COLO668 (cell line): ENCODE measurements at regions not wholly inside any gene's neighbourhood (a gene's known extent, or its start where the extent isn't known, plus 50 kb on each side); places are given as distances from the start of the nearest gene placed in this dataset.

Source experiments
- DNase-seq: peaks from one replicate; lab custom pipeline; 2025; ENCODE audit not compliant: unreplicated experiment; lab: John Stamatoyannopoulos, UW

DNA sequence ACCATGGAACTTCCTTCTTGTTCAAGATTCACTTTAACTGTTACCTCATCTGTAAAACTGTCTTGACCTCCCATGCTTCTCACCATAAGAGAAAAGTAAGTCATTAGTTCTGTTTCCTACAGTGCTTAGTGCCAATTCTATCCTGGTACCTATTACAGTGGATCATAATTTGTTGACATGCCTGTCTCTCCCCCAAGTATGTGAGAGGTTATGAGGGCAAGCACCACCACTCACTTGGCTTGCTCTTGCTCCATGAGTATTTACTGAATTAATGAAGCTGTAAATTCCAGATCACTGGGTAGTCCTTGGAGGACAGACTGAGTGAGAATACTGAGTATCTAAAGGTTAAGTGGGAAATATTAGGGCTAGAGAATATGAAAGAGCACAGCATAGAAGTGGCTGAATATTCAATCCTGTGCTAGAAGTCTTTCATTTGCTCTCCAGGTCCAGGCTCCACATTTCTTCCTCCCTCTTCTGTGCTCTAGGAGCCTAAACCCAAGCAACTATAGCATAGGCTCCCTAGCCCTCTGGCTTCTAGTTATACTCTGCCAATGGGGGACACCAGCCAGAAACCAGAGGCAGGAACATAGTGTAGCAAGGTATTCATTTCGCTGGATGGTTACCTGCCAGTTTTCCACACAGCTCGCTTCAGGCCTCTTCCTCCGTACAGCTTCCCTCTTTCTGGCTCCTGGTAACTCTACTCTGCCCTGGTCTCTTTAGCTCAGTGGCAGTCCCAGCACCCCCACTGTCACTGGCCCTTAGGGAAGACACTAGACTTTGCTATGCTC lies 118.2 kb upstream of the SLC5A12 start:
- DNase-seq = no peak

DNA sequence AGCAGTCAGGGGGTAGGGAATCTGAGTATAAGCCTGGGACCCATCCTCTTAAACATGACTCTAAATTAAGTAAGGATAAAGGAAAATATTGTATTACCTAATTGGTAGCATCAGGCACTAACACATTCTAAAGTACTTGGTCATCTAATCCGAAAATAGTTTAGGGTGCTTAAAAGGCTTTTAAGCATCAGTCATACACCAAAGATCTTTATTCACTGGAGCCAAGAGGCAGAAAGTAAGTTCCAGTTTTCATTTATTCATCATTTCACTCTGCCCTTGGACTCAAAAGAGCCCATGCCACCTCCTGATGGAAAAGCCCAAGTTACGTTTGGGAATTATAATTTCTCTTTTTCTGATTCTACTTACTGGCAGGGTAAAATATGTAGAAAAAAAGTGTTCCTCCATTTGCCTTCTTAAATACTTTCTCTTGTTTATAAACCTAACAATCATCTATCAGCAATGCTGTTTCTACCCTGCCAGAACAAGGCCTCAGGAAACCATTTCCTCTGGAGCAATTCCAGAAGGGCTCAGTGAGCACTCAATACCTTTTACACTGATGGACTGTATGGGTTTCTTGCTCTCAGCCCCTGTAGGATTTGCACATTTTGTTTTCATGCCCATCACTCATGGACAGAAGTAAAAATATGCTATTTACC lies 120.1 kb upstream of the SLC5A12 start:
- no peak for DNase-seq

DNA sequence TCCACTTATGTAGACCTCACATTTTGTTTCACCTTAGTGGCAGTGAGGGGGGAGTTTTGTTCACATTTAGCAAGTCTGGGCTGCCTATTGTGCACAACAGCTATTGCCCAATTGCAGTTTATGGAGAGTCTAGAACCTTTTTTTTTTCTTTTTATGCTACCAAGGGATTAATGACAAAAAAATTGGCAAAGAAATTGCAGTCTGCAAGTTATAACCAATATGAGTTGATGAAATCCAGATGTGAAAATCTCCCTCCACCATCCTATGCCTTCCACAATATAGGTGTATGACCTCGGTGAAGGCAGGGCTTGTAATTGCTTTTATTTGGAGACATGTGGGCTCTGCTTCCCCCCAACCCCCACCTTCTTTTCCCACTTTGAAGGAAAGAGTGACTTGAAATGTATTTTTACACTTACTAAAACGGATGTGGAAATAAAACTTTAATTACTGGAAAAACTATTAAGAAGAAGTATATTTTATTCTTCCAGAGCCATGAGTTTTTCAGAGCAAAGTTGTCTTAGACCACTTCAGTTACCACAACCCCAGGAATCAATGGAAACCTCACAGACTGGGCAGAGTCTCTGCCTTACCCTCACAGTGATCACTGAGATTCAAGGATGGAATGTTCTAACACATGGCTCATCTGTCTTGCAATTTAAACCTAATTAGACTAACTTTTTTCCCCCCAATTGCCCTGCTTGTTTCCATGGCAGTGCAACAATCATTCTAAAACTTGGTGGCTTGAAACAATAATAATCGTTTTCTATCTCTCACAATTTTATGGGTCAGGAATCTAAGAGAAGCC lies 120.8 kb upstream of the SLC5A12 start:
- no peak for DNase-seq

DNA sequence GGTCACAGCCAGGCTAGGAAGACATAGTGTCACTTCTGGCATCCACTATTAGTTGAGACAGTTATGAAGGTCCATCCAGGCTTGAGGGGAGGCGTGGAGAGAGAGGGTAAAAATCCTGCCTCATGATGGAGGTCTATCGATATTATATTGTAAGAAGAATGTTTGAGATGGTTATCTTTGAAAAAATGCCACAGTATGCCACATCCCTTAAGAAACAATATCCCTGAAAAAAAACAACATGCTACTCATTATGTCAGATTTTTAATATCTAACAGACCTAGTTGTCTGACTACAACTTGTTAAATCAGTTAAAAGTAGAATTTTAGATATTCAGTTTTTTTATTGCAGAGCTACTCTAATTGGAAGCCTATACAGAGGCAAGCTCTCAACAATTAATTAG lies 121.7 kb upstream of the SLC5A12 start:
- DNase-seq = no peak

DNA sequence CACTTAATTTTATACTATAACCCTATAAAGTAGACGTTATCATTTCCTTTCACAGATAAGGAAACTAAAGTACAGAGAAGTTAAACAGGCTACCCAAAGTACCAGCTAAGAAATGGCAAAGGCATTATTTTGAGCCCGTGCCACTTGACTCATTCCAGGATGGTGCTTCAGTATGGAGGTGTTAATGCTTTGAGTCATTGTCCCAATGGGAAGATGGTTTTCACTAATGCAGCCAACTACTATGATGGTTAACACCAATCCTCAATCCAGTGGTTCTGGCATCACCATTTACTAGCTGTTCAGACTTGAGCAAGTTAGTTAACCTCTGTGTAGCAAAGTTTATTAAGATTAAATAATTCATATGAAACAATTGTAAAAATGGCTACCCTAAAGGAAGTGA lies 123.1 kb upstream of the SLC5A12 start:
- no peak for DNase-seq

DNA sequence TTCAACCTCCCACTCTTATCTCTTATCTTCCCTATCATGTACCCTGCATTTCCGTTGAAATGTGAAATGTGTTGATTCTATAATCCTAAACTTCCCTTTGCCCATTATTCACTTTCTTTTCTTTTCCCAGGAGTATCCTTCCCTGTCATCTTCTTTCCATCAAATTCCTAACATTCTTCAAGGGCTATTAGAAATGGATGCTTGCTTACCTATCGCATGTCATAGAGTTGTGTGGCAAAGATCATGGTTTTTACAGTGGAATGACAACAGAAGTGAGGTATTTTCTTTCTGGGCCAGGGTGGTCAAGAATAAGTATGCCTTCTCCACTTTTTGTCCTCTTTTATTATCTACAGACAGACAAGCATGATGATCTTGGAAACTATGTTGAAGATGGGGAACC lies 124.4 kb upstream of the SLC5A12 start:
- DNase-seq = no peak

DNA sequence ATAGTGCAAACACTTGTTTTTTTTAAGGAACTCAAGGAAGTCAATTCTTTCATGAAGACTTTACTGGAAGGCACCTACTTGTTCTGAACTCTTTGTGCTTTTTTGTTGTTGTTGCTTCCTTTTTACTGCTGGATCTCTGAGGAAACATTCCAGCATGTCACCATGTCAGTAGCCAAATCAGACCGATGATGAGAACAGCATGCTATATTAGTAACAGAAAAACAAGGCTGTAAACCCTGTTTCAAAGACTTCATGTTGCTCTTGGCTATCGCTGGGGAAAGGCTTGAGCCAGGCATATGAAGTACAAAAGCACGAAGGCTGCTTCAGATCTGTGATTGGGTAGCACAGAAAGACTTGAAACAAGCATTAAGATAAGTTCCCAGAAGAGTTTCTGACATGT lies 125.6 kb upstream of the SLC5A12 start:
- DNase-seq = no peak

DNA sequence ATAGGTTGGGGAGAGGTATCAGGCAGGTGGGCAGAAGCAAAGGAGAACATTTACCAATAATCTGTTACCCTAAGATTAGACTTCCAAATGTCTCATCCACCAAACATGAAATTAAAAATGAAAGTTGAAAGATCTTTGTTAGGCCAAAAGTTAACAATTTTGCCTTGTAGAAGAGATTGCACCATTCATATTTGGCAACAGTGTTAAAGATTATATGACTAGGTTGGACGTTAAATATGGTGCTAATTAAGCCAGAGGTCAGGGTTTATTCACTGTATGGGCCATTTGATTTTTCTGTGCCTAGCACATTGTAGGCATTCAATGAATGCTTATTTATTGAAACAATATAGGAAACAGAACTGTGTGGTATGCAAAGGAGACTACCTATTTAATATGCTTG lies 126.1 kb upstream of the SLC5A12 start:
- DNase-seq = no peak

DNA sequence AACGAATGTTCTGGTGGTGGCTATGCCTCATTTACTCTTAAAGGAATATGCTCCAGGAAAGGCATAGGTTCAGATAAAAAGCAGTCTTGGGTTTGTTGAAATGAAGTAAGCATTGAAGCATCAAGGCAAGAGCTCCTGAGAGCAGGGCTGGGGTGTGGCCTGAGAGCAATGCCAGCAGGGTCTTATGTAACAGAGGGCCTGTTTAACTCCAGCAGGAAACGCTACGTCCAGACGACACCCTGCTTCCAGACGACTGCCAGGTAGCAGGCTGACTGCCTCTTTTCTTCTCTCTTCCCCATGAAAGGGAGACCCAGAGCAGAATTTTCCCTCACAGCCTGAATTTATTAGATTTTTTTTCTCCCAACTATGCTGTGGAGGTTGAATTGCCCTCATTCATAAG lies 127.2 kb upstream of the SLC5A12 start:
- no peak for DNase-seq

DNA sequence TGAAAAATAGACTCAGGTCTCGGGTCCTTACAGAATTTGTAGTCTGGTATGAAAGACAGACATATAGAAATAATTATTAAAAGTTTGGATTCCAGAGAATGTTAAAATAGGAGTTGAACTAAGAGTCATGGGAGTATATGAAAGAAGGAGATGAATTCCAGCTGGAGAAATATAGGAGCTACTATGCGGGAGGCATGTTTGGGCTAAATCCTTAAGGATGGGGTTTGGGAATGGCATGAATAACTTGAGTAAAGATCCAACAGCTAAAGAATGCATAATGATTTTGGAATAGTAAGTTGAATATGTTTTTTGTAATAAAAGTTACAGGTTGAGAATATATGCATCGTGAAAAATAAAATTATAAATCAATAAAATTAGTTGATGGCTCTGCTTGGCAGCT lies 129.4 kb upstream of the SLC5A12 start:
- no peak for DNase-seq

DNA sequence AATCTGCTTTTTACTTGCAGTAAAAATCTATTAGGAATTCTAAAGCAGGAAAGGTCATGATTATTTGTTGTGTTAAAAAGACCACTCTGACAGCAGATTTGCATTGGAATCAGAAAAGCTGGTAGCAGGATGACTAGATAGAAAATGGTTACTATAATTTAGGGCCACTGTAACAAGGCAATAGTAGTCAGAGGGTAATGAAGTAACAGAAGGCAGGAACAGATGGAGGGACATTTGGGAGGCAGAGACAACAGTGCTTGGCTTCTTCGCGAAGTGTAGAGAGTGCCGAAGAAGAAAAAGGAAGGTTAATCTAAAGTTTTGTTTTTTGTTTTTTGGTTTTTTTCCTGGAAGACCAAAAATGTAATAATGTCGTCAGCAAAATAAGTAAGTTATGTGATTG lies 129.8 kb upstream of the SLC5A12 start:
- DNase-seq = no peak

DNA sequence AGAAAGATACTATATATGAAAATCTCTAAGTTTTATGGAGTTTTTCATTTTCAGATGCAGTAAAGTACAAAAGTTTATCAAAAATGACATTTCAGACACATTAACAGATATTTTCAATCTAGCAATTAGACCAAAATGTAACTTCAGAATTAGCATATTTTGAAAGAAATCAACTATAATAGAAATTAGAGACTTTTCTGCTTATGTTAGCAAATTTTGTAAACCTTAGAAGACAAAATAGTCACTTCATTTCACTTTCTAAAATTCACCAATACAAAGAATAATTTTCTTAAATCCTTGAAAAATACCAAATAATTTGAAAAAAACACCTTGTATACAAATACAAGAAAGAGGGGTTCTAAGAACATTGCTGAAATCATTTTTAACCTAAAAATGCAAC lies 135.8 kb upstream of the FIBIN start:
- no peak for DNase-seq

DNA sequence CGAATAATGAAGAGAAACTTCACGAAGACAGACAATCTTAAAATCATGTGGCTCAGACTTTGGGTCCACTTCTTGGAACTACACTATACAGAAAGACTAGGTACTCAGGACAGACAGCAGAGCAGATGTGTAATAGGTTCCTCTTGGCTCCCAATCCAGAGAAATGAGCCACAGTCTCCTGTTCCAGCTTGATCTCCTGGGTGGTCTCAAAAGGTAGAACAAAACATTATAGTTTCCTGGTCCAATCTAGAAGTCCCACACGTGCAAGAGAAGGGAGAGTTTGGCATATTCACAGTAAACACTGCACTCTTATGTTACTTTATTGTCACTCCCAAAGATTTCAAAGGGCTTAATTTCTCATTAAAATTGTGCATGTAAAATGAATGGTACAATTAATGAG lies 134.5 kb upstream of the FIBIN start:
- no peak for DNase-seq

DNA sequence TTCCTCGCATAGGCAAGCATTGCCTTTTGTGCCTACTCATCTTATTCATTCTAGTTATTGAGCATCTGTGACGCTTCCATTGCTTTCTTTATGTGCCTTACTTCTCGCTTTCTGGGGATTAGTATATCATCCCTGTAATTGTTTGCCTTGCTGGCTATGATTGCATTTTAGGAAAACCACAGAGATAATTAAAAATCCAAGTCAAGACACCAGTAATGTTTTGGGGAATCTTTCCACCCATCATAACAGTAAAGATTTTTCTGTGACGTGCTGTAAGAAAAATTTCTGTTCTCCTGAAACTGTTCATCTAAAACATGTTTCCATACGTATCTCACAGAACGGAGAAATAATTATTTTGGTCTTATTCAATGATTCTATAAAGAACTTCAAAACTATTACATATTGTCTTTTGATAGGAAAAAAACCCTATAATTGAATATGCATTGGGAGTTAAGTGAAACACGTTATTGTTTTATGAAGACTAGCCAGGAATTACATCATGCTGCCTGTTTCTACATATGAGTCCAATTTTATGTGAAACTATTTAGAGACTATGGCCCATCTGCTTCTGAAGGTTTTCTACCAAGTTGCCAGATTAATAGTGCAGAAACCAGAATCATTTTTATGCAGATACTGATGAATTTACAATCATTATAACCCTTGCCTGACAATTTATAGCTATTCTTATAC lies 133.7 kb upstream of the FIBIN start:
- no peak for DNase-seq

DNA sequence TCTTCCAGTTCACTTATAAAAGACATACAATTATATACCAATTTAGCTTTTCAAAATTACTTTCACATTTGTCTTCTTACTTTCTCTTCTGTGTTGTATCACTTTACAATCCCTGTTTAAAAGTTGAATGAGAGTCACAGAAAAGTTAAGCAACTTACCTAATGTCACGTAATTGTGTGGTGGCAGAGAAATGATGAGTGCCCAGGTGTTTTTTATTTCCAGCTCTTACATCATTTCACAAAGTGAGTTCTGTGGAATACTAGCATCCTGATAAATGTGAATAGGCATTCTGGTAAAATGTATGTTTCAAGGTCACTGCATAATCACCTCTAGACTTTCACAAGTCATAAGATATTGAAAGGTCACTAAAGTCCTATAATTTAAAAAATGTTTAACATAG lies 133.0 kb upstream of the FIBIN start:
- no peak for DNase-seq

DNA sequence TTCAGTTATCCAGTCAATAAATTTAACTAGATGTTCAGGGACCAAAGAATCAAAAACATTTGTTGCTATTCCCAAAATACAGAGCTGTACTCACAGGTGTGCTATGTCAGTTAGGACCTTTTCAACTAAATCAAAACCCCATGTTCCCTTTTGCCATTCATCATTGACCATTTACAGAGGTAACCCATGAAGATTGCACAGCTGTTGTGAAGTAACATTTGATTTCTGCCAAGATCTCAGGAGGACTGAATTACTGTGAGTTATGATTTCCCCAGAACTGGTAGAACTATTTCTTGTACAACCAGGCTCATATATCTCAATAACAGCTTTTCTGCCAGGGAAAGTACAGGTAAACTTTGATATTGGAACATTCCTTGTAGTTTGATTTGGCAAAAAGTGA lies 131.1 kb upstream of the FIBIN start:
- no peak for DNase-seq

DNA sequence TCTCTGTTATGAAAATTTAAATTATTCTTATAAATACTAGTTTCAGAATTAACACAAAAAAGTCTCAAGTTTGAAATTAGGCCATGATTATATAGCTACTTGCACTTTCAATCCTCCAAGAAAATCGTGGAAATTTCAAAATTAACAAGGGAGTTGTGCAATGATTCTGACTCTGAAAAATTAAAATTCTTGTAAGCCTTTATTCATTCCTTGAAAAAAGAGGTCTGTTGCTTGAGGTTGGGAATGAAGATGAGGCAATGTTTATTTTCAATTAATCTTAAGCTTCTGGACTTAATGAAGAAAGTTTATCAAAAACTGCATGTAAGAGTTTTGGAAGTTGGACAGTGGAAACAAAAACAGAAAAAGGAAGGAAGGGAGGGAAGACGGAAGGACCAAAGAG lies 128.2 kb upstream of the FIBIN start:
- no peak for DNase-seq

DNA sequence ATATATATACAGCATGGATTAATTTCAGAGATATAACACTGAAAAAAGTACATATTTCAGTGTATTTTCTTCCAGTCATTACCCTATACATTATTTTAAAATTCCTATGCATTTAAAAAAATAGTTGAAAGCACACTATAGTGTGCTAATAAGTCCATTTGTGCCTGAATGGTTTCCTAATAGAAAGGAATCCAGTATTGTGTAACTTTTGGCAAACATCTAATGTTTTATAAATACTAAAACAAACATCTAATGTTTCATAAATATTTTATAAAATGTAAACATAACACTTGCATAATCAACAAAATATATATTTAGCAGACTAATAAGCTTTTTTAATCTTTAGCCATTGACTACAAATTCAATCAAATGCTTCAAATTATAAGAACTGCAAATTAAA lies 126.6 kb upstream of the FIBIN start:
- DNase-seq = no peak

DNA sequence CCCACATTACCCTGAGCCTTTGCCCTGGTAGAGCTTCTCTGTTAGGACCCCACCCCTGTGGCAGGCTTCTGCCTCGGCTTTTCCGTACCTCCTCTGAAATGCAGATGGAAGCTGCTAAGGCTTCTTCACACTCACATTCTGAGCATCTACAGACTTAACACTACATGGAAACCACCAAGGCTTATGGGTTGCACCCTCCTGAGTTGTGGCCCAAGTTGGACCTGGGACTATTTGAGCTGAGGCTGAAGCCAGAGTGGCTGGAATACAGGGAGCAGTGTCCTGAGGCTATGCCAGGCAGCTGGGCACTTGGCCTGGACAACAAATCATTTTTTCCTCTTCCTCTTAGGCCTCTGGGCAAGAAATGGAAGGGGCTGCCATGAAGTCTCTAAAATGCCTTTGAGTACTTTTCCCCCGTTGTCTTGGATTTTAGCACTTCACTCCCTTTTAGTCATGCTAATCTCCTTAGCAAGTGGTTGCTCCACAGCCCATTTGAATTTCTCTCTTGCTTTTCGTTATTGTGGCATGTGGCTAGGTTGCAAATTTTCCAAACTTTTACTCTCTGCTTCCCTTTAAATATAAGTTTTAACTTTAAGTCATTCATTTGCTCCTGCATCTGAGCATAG lies 114.8 kb upstream of the FIBIN start:
- DNase-seq = no peak

DNA sequence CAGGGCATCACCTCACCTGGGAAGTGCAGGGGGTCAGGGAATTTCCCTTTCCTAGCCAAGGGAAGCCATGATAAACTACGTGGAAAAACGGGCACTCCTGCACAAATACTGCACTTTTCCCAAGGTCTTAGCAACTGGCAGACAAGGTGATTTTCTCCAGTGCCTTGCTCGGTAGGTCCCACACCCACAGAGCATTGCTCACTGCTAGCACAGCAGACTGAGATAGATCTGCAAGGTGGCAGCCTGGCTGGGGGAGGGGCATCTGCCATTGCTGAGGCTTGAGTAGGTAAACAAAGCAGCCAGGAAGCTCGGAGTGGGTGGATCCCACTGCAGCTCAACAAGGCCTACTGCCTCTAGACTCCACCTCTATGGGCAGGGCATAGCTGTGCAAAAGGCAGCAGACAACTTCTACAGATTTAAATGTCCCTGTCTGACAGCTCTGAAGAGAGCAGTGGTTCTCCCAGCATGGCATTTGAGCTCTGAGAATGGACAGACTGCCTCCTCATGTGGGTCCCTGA lies 111.5 kb upstream of the FIBIN start:
- DNase-seq = peak; percentile 14

DNA sequence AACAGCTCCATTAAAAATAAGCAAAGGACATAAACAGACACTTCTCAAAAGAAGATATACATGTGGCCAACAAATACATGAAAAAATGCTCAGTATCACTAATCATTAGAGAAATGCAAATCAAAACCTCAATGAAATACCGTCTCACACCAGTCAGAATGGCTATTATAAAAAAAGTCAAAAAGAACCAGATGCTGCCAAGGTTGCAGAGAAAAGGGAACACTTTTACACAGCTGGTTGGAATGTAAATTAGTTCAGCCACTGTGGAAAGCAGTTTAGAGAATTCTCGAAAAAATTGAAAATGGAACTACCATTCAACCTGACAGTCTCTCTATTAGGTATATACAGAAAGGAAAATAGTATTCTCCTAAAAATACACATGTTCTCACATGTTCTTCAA lies 102.4 kb upstream of the FIBIN start:
- no peak for DNase-seq
